SJSA1 (cell line): ENCODE measurements at regions not wholly inside any gene's neighbourhood (a gene's known extent, or its start where the extent isn't known, plus 50 kb on each side); places are given as distances from the start of the nearest gene placed in this dataset.

Source experiments
- DNase-seq, 2 experiments: peaks; one replicate each; pipeline ENCODE4 v3.0.0-alpha.2; 2015 to 2020; ENCODE audit warnings: low spot score in 2 of 2, low read depth in 1 of 2
- H3K27ac ChIP-seq: fragments of 250-450 bp; sonication (Bioruptor Pico); 2 replicates; pipeline ENCODE4 v1.5.1; 2020; ENCODE audit warnings: mild to moderate bottlenecking, moderate library complexity
- H3K27me3 ChIP-seq: fragments of 250-450 bp; sonication (Bioruptor Pico); replicated peaks from 2 replicates; pipeline ENCODE4 v1.5.1; 2020; ENCODE audit warnings: mild to moderate bottlenecking, moderate library complexity
- H3K36me3 ChIP-seq: fragments of 250-450 bp; sonication (Bioruptor Pico); 2 replicates; pipeline ENCODE4 v1.5.1; 2020; ENCODE audit warnings: mild to moderate bottlenecking
- H3K4me1 ChIP-seq: fragments of 250-450 bp; sonication (Bioruptor Pico); replicated peaks from 2 replicates; pipeline ENCODE4 v1.6.1; 2021; ENCODE audit warnings: mild to moderate bottlenecking
- H3K4me3 ChIP-seq: fragments of 250-450 bp; sonication (Bioruptor Pico); 2 replicates; pipeline ENCODE4 v1.5.1; 2020; ENCODE audit warnings: mild to moderate bottlenecking
- H3K9me3 ChIP-seq: fragments of 250-450 bp; sonication (Bioruptor Pico); replicated peaks from 2 replicates; pipeline ENCODE4 v1.5.1; 2020; ENCODE audit warnings: mild to moderate bottlenecking

DNA sequence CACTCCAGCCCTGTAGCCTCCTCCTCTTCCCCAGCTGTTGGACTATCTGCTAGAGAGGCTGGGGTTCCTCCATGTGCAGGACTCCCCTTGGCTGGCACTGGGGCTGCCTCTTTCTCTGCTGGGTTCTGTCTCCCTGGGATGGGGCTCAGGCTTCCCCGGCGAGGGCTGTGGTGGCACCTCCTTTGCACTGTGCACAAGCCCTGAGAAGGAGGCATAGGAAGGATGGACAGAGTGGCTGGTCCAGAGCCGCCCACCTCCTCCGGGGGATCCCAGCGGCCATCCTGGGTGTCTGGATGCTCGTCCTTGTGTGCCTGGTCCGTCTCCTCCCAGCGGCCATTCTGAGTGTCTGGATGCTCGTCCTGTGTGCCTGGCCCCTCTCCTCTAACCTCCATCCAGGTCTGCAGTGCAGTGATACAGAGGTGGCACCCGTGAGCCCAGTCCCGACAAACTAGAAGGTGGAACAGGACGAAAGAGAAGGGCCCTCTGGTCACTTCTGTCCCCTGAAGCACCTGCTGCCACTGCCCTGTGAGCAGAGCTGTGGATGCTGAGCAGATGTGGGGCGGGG lies 633.7 kb downstream of the BRD1 start:
- no peaks in the 10 kb centered on the region for H3K27me3 ChIP-seq
- no peaks in the 10 kb centered on the region for H3K36me3 ChIP-seq
- H3K4me1 ChIP-seq = no peaks in the 10 kb centered on the region
- H3K9me3 ChIP-seq = peaks cover 27% of the 10 kb centered on the region
- no peak overlapping the region for H3K27ac ChIP-seq
- H3K4me3 ChIP-seq = no peak overlapping the region
- no peak for DNase-seq

DNA sequence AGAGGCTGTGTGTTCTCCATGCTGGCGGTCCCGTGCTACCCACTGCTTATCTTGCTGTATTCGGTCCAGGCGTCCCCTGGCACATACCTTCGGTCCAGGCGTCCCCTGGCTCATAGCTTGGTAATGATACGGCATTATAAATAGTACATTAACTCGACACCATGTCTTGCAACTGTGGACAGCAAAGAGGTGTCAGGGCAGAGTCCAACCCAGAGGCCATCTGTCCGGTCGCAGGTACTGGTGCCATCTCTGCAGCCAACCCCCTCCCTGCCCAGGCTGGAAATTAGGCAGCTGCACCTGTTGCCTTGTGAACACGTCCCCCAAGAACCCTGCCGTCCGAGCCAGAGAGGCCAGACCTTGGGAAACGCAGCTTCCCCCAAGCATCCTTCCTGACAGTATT lies 634.3 kb downstream of the BRD1 start:
- Histone ChIP-seq H3K27me3 (no peaks in the 10 kb centered on the region), H3K36me3 (no peaks in the 10 kb centered on the region), H3K9me3 (peaks cover 31% of the 10 kb centered on the region)

DNA sequence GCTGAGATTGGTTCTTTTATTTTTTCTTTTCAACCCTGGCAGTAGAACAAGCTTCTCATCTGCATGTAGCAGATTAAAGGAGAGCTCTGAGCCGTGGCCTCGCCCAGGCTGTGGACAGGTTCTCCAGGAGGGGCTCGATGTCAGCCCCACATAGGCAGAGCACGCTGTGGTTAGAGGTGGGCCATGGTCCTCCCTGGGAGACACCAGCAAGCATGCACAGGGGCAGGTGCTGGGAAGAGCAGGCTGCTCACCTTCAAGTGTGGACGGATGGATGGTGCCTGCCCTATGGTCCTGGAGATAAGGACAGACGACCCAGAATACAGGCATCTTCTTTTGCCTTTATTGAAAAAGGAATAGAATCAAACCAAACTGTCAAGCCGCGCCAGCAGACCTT lies 634.8 kb downstream of the BRD1 start:
- no peak overlapping the region for H3K27ac ChIP-seq
- no peak for DNase-seq
- no peaks in the 10 kb centered on the region for H3K36me3 ChIP-seq
- no peaks in the 10 kb centered on the region for H3K27me3 ChIP-seq
- H3K4me3 ChIP-seq = no peak overlapping the region
- H3K9me3 ChIP-seq = peaks cover 31% of the 10 kb centered on the region
- H3K4me1 ChIP-seq = no peaks in the 10 kb centered on the region

More for the DNA sequence above, 634.3 kb downstream of the BRD1 start:
- Histone ChIP-seq H3K27ac (no peak overlapping the region), H3K4me3 (no peak overlapping the region), H3K4me1 (no peaks in the 10 kb centered on the region)
- DNase-seq = no peak

DNA sequence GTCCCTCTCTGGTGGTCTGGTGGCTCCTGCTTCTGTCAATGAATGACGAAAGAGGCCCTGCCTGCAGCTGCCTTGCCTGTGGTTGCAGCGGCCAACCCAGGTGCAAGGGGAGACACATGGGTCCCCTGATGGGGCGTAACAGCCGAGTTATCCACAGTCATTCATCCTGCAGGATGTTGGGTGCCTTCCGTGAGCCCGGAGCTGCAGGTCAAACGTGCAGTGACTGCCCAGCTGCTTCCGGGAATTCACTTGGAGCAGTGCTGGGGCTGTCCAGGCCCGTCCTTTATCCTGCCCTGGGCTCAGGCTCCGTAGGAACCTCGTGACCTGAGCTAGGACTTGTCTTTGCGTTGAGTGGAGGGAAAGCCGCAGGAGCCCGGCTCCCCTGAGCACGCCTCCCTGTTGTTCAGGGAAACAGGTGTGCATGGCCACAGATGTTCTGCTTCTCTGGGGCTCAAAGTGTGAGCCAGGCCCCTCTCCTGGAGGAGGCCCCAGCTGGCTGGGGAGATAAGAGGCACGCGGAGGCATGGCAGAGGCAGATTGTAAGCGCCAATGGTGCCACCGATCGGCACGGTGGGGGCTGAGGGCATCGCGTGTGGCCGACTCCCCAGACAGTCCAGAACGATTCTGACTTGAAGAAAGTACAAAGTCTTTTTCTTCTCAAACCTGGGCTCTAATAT lies 635.4 kb downstream of the BRD1 start:
- Histone ChIP-seq H3K4me3 (no peak overlapping the region), H3K27me3 (no peaks in the 10 kb centered on the region), H3K27ac (no peak overlapping the region), H3K36me3 (no peaks in the 10 kb centered on the region), H3K9me3 (peaks cover 31% of the 10 kb centered on the region), H3K4me1 (no peaks in the 10 kb centered on the region)
- no peak for DNase-seq

DNA sequence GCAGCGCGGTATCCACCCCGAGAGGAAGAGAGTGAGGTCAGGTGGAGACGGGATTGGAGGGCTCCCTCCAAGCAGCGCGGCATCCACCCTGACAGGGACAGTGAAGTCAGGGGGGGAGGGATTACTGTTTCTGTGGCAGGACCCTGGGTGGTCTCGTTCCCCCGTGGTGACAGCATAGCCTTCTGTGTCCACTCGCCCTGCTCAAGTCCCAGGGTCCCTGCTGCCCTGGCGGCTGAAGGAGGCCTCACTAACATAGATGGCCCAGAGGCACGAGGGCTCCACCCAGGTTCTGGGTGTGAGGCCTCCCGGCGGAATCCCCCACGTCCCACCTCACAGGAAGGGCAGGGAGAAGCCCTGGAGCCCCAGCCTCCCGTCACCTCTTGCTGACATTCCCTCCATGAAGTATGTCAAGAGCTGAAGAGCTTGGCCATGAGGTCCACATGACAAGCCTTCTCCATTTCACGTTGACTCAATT lies 636.1 kb downstream of the BRD1 start:
- no peak for DNase-seq
- no peaks in the 10 kb centered on the region for H3K36me3 ChIP-seq
- H3K27ac ChIP-seq = no peak overlapping the region
- no peak overlapping the region for H3K4me3 ChIP-seq
- H3K27me3 ChIP-seq = no peaks in the 10 kb centered on the region
- H3K9me3 ChIP-seq = peaks cover 31% of the 10 kb centered on the region
- no peaks in the 10 kb centered on the region for H3K4me1 ChIP-seq

DNA sequence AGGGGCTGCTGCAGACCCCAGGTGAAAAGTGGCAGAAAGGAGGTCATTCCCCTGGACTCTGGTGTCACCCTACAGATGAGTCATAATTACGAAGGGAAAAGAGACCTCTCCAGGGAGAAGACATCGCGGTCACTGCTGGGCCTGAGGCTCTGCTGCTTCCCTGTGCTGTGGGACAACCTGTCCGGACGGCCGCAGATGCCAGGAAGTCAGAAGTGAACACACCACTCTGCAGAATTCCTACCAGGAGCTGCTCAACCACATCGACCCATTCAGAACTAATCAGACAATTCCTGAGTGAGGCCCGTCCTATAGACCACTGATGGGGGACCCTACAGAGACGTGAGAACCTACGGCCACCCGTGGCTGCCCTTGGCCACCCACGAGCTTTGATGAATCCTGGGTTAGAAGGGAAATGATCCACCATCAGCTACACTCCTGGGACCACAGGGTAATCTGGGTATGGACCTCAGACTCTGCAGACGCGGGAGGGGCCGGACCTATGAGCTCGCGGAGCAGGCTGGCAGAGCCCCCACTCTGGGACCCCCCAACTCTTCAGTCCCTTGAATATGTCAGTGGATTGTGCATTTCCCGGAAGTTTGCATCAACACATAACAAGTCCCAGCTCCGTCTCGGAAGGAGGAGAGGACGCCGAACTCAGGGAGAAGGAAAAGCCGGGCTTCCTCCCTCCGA lies 636.7 kb downstream of the BRD1 start:
- Histone ChIP-seq H3K27me3 (no peaks in the 10 kb centered on the region), H3K27ac (no peak overlapping the region), H3K4me3 (no peak overlapping the region), H3K4me1 (no peaks in the 10 kb centered on the region), H3K36me3 (no peaks in the 10 kb centered on the region), H3K9me3 (peaks cover 29% of the 10 kb centered on the region)
- no peak for DNase-seq

DNA sequence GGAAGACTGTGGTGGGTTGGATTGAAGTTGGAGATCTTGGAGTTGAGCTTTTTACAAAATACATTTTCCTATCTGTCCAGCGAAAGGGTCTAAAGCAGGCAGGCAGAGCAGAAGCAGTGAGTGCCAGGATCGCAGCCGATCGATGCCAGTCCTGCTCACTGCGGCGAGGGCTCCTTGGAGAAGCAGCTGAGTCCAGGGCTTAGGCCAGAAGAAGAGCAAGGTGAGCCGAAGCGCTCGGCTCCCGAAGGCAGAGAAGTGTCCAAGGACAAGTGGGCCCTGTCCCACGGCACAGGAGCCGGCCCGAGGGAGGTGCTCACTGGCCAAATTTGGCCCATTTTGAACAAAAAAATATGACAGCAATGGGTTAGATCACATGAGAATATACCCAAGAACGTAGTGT lies 637.8 kb downstream of the BRD1 start:
- H3K4me1 ChIP-seq = no peaks in the 10 kb centered on the region
- no peaks in the 10 kb centered on the region for H3K27me3 ChIP-seq
- no peak overlapping the region for H3K4me3 ChIP-seq

DNA sequence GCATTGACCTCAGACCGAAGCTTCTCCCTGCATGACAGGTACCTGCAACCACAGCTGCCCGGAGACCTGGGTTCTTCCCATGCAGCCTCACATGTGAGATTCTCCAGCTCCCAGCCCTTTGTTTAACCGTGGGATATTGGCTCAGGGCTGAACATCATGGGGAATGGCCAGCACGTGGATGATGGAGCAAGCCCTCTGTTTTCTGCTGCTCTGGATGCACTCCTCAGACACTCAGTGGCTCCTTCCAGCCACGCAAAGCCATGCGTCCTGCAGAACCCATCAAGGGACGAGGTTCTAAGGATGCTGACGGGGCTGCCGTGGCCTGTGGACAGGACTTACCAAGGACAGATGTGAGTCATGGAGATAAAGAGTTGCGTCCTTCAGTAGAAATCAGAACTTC lies 639.1 kb downstream of the BRD1 start:
- Histone ChIP-seq H3K9me3 (peaks cover 28% of the 10 kb centered on the region), H3K36me3 (no peaks in the 10 kb centered on the region), H3K27me3 (no peaks in the 10 kb centered on the region), H3K4me3 (no peak overlapping the region), H3K27ac (no peak overlapping the region), H3K4me1 (no peaks in the 10 kb centered on the region)
- no peak for DNase-seq

More for the DNA sequence above, 637.8 kb downstream of the BRD1 start:
- DNase-seq = no peak
- H3K36me3 ChIP-seq = no peaks in the 10 kb centered on the region
- peaks cover 25% of the 10 kb centered on the region for H3K9me3 ChIP-seq
- no peak overlapping the region for H3K27ac ChIP-seq

DNA sequence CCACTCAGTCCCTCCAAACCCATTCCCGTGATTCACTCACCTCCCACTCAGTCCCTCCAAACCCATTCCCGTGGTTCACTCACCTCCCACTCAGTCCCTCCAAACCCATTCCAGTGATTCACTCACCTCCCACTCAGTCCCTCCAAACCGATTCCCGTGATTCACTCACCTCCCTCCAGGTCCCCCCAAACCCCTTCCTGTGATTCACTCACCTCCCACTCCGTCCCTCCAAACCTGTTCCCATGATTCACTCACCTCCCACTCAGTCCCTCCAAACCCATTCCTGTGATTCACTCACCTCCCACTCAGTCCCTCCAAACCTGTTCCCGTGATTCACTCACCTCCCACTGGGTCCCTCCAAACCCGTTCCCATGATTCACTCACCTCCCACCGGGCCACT lies 639.6 kb downstream of the BRD1 start:
- no peaks in the 10 kb centered on the region for H3K27me3 ChIP-seq
- H3K4me1 ChIP-seq = no peaks in the 10 kb centered on the region
- H3K36me3 ChIP-seq = no peaks in the 10 kb centered on the region
- H3K4me3 ChIP-seq = no peak overlapping the region
- H3K27ac ChIP-seq = no peak overlapping the region
- H3K9me3 ChIP-seq = peaks cover 30% of the 10 kb centered on the region
- no peak for DNase-seq

DNA sequence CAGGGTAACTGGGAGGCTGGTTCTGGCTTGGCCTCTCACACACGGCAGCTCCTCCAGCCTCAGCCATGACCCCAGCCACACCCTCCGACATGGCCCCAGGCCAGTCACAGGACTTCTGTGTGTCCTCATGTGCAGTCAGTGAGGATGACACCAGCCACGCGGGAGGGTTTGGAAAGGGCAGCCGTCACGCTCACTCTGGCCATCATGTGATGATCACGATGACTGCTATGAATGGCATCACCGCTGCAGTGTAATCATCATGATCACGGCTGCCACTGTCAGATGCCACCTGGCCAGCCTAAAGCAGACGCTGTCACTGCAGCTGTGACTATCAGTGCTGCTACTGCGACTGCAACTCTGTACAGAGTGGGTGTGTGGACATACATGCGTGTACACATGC lies 640.9 kb downstream of the BRD1 start:
- DNase-seq = no peak
- no peaks in the 10 kb centered on the region for H3K4me1 ChIP-seq

DNA sequence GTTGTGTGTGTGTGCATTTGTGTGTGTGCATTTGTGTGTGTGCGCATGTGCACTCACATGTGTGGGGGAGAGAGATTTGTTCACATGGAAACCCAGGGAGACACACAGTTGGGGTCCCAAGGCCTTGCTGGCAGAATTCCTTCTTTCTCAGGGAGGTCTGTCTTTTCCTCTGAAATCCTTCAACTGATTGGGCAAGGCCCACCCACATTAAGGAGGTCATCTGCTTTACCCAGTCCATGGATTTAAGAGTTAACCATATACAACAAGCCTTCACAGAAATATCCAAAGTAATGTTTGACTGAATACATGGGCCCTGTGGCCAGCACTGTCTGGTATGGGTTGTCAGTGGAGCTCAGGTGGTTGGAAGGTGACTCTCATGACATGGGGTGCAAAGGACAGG lies 641.4 kb downstream of the BRD1 start:
- Histone ChIP-seq H3K9me3 (peaks cover 21% of the 10 kb centered on the region), H3K27me3 (no peaks in the 10 kb centered on the region), H3K4me3 (no peak overlapping the region), H3K27ac (no peak overlapping the region), H3K36me3 (no peaks in the 10 kb centered on the region), H3K4me1 (no peaks in the 10 kb centered on the region)
- no peak for DNase-seq

More for the DNA sequence above, 640.9 kb downstream of the BRD1 start:
- Histone ChIP-seq H3K27me3 (no peaks in the 10 kb centered on the region), H3K27ac (no peak overlapping the region), H3K36me3 (no peaks in the 10 kb centered on the region), H3K9me3 (peaks cover 23% of the 10 kb centered on the region), H3K4me3 (no peak overlapping the region)

DNA sequence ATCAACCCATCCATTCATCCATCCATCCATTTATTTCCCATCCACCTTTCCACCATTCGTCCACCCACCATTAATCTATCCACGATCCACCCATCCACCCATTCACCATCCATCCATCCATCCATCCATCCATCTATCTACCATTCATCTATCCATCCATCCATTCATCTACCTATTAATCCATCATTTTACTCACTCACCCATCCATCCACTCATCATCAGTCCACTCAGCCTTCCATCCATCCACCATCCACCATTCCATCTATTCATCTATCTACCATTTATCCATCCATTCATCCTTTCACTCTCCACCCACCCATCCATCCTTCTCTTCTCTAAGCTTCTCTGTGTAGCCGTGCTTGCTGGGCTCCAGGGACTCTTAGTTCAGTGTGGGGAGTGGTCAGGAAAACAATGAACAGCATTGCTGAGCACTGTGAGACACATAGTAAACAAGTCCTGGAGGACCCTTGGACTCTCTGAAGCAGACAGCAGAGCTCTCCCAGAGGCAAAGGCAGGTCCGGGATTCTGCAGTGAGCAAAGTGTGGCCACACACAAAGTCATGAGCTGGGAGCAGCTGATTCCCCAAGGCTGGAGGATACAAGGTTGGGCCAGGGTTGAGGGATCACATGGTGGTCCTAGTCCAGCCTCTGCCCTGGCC lies 642.2 kb downstream of the BRD1 start:
- no peak overlapping the region for H3K27ac ChIP-seq
- H3K4me1 ChIP-seq = no peaks in the 10 kb centered on the region
- no peak for DNase-seq
- no peaks in the 10 kb centered on the region for H3K27me3 ChIP-seq
- H3K9me3 ChIP-seq = peaks cover 20% of the 10 kb centered on the region
- H3K36me3 ChIP-seq = no peaks in the 10 kb centered on the region
- H3K4me3 ChIP-seq = no peak overlapping the region

DNA sequence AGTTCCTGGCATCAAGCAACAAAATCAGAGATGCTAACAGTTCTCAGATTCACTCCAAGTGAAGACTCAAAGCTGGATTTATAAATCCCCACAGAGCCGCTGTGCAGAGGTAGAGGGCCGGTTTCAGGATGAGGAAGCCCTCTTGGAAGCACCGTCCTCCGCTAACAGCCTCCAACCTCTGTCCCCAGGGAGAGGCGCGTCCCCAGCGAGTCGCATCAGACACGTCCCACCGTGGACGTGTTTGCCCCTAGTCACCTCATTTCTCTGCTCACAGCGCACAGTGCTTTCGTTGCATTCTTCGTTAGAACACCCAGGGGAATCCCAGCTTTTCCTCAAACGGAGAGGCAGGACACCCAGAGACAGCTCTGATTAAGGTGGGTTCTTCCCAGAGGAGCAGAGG lies 642.9 kb downstream of the BRD1 start:
- Histone ChIP-seq H3K4me1 (no peaks in the 10 kb centered on the region), H3K36me3 (no peaks in the 10 kb centered on the region), H3K9me3 (peaks cover 17% of the 10 kb centered on the region), H3K27ac (no peak overlapping the region), H3K27me3 (no peaks in the 10 kb centered on the region), H3K4me3 (no peak overlapping the region)
- no peak for DNase-seq

DNA sequence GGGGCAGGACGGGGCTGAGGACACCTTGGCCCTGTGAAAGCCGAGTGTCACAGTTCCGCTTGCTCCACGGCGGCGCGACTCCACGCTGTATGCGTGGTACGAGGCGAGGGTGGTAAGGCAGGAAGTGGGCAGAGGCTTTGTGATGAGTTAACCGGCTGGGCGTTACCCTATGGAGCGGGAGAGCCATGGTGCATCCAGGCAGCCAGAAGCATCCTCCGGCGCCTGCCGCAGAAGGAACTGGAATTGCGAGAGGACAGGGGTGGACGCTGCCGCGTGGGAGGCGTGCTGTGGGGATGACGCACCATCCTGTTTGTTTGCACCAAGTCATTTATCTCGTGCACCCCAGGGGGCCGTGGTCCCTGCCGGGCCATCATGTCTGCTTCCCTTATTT lies 643.9 kb downstream of the BRD1 start:
- no peak for DNase-seq
- Histone ChIP-seq H3K36me3 (no peaks in the 10 kb centered on the region), H3K4me1 (no peaks in the 10 kb centered on the region), H3K27me3 (no peaks in the 10 kb centered on the region), H3K9me3 (peaks cover 11% of the 10 kb centered on the region), H3K27ac (no peak overlapping the region), H3K4me3 (no peak overlapping the region)
